Fibroblast of mammary gland (primary cell): ENCODE measurements at regions not wholly inside any gene's neighbourhood (a gene's known extent, or its start where the extent isn't known, plus 50 kb on each side); places are given as distances from the start of the nearest gene placed in this dataset.
A peak's percentile ranks its signal among the peaks of the same experiment; 100 is the strongest.

Source experiments
- DNase-seq: peaks from one replicate; pipeline ENCODE4 v3.0.0-alpha.2; 2010; ENCODE audit warnings: low read depth
- H3K4me3 ChIP-seq: 2 replicates; pipeline ENCODE4 v1.5.1; 2011; ENCODE audit warnings: low read depth, mild to moderate bottlenecking, low read length, moderate library complexity; ENCODE audit not compliant: control insufficient read depth
- TF ChIP-seq, protein P1 (sequence below): conservative IDR thresholded peaks from 2 replicates; pipeline ENCODE4 v1.5.1; 2011; ENCODE audit warnings: low read depth, low read length, inconsistent platforms; ENCODE audit not compliant: control insufficient read depth, insufficient read depth

GRCh38 chr1:235918032-235918431 is 51.3 kb upstream of the LYST start:
- TF ChIP-seq, protein P1, sequence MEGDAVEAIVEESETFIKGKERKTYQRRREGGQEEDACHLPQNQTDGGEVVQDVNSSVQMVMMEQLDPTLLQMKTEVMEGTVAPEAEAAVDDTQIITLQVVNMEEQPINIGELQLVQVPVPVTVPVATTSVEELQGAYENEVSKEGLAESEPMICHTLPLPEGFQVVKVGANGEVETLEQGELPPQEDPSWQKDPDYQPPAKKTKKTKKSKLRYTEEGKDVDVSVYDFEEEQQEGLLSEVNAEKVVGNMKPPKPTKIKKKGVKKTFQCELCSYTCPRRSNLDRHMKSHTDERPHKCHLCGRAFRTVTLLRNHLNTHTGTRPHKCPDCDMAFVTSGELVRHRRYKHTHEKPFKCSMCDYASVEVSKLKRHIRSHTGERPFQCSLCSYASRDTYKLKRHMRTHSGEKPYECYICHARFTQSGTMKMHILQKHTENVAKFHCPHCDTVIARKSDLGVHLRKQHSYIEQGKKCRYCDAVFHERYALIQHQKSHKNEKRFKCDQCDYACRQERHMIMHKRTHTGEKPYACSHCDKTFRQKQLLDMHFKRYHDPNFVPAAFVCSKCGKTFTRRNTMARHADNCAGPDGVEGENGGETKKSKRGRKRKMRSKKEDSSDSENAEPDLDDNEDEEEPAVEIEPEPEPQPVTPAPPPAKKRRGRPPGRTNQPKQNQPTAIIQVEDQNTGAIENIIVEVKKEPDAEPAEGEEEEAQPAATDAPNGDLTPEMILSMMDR: no peak
- no peak for DNase-seq
- no peak overlapping the region for H3K4me3 ChIP-seq

DNA sequence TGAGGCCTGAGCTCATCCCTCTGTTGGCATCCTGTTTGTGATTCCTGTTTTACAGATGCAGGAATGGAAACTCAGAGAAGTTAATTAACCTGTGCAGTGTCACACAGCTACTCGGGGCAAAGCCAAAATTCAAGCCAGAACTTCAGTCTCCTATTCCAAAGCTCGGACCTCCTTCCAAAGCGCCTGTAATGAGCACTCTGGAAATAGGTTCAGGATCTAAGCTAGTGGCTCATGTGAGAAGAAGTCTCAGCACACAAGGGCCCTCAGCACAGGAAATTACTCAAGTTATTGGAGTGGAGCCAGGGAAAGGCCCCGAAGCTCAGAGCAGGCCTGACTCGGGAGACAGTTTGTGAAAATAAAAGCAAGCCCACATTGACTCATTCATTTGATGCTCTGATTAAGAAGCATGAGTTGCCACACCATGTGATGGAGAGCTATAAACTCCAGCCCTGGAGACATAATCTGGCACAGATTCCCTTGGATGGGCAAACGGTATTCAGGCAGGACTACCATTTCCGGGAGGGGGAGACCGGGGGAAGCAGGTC is 50.6 kb upstream of the LYST start:
- H3K4me3 ChIP-seq: no peak overlapping the region
- peak; percentile 100 for DNase-seq
- TF ChIP-seq, protein P1: no peak
